ENCODE measurements at regions not wholly inside any gene's neighbourhood (a gene's known extent, or its start where the extent isn't known, plus 50 kb on each side); places are given as distances from the start of the nearest gene placed in this dataset.

- no peaks in the 10 kb centered on the region for H3K79me1 ChIP-seq (ENCODE audit: low read depth in 1 of 2, low read length in 2 of 2)
- dilution Hi-C loops (cut with HindIII; ENCODE audit: low sequenced_read_pairs, unreplicated experiment), result no loop called here
- H4K20me1 ChIP-seq (ENCODE audit: insufficient read depth, low read length), result no peaks in the 10 kb centered on the region
- H3K4ac ChIP-seq (ENCODE audit: low read depth, low read length), result no peak overlapping the region
- no peak overlapping the region for H3K56ac ChIP-seq (ENCODE audit: extremely low read depth, insufficient read depth, low read length)
- H2AFZ ChIP-seq (replicated peaks; ENCODE audit: low read length, poor library complexity), result no peak overlapping the region
- no peak overlapping the region for H3K14ac ChIP-seq (replicated peaks; ENCODE audit: low read depth, low read length)
- H2BK5ac ChIP-seq (ENCODE audit: low read depth, low read length, poor library complexity, severe bottlenecking), result no peak overlapping the region
- H3K23ac ChIP-seq (ENCODE audit: low read depth, low read length), result no peak overlapping the region
- ATAC-seq (ENCODE audit: low read depth) (no peak), DNase-seq (no peak)
- ChIA-PET CTCF (no interaction called here), POLR2A (ENCODE audit: unreplicated experiment) (no interaction called here)
- no peak overlapping the region for H2BK120ac ChIP-seq (ENCODE audit: low read depth, low read length)
- H4K5ac ChIP-seq (ENCODE audit: low read depth, low read length), result no peak overlapping the region
- H3K9ac ChIP-seq (ENCODE audit: low read depth, low read length), result no peak overlapping the region
- no peaks in the 10 kb centered on the region for H3K9me1 ChIP-seq (ENCODE audit: insufficient read depth, low read length)
- H2BK15ac ChIP-seq (ENCODE audit: low read depth, low read length), result no peak overlapping the region
- no peaks in the 10 kb centered on the region for H3K36me3 ChIP-seq (ENCODE audit: control insufficient read depth, insufficient read depth, low read length)
- H3K9me3 ChIP-seq (ENCODE audit: control insufficient read depth, insufficient read depth, low read length), result no peaks in the 10 kb centered on the region
- peaks cover 4% of the 10 kb centered on the region; the same call in 1 of the 2 replicates for H3K27me3 ChIP-seq (ENCODE audit: control insufficient read depth, insufficient read depth, low read length)
- no peak overlapping the region for H3K4me3 ChIP-seq (ENCODE audit: insufficient read depth, low read depth, low read length)
- H3K4me2 ChIP-seq (ENCODE audit: low read depth, low read length), result no peak overlapping the region
- intact Hi-C loops (cut with micrococcal nuclease), result no loop called here
- no CpG with 5 or more reads among the region's 2 CpGs for WGBS, 2 experiments (ENCODE audit: extremely low coverage in 2 of 2, insufficient read length in 1 of 2)
- no peak overlapping the region for H3K27ac ChIP-seq (ENCODE audit: insufficient read depth, low read length)
- no peak overlapping the region for H4K8ac ChIP-seq (ENCODE audit: low read depth in 2 of 2, low read length in 2 of 2)
- H2BK20ac ChIP-seq (ENCODE audit: low read depth, low read length), result no peak overlapping the region
- H3K4me1 ChIP-seq (ENCODE audit: control insufficient read depth, insufficient read depth, low read length), result no peaks in the 10 kb centered on the region; the same call in 1 of the 2 replicates
- in situ Hi-C loops (cut with MboI; ENCODE audit: low sequenced_read_pairs), result no loop called here
- H4K91ac ChIP-seq (ENCODE audit: insufficient read depth, low read depth, low read length), result no peak overlapping the region
- H3K18ac ChIP-seq (ENCODE audit: low read depth, low read length), result no peak overlapping the region
- H2AK5ac ChIP-seq (ENCODE audit: low read depth, low read length), result no peak overlapping the region
- no TSS peak for BruUV-seq (replicated peaks)
- no peak overlapping the region for H2AK9ac ChIP-seq (replicated peaks; ENCODE audit: low read depth, low read length, poor library complexity)
- TF ChIP-seq ELK1 (IDR thresholded peaks at IDR 0.05; ENCODE audit: borderline replicate concordance, low read depth, low read length) (no peak), CEBPB (IDR thresholded peaks at IDR 0.05; ENCODE audit: low read depth, low read length) (no peak), USF2 (IDR thresholded peaks at IDR 0.05; ENCODE audit: low read depth, low read length) (no peak), MXI1 (IDR thresholded peaks at IDR 0.05; ENCODE audit: borderline replicate concordance, low read depth, low read length) (no peak), POLR2A (IDR thresholded peaks at IDR 0.05; ENCODE audit: low read depth, low read length) (no peak), CHD1 (IDR thresholded peaks at IDR 0.05; ENCODE audit: low read depth, low read length) (no peak), NFE2L2 (IDR thresholded peaks at IDR 0.05; ENCODE audit: low read depth, low read length) (no peak), MAFK (IDR thresholded peaks at IDR 0.05; ENCODE audit: low read depth, low read length) (no peak), CTCF (conservative IDR thresholded peaks at IDR 0.05; ENCODE audit: low read depth, low read length) (no peak), SMC3 (IDR thresholded peaks at IDR 0.05; ENCODE audit: low read depth, low read length) (no peak), RAD21 (IDR thresholded peaks at IDR 0.05; ENCODE audit: low read length) (no peak), RCOR1 (IDR thresholded peaks at IDR 0.05; ENCODE audit: insufficient replicate concordance, low read length) (no peak), MAZ (IDR thresholded peaks at IDR 0.05; ENCODE audit: borderline replicate concordance, low read depth, low read length) (no peak), FOS (IDR thresholded peaks at IDR 0.05; ENCODE audit: low read depth, low read length) (no peak), BHLHE40 (IDR thresholded peaks at IDR 0.05; ENCODE audit: low read depth, low read length) (no peak), RFX5 (IDR thresholded peaks at IDR 0.05; ENCODE audit: low read depth, low read length) (no peak)
These were observed 55.2 kb upstream of the RANBP3L start for GRCh38 chr5:36356915-36357314.

Data from IMR-90 (cell line).